Mucosa of stomach (tissue), 1 donor: ENCODE measurements at regions not wholly inside any gene's neighbourhood (a gene's known extent, or its start where the extent isn't known, plus 50 kb on each side); places are given as distances from the start of the nearest gene placed in this dataset.
"Not testable (repeated sequence)": the region's sequence is repeated elsewhere in the genome, so short reads cannot be mapped to it uniquely, and the experiment has no call there.

Experiments used
- H3K27me3 ChIP-seq: one replicate; pipeline ENCODE4 v1.7.0; 2013; ENCODE audit warnings: mild to moderate bottlenecking, low read length; ENCODE audit not compliant: control insufficient read depth, insufficient read depth
- H3K36me3 ChIP-seq: one replicate; pipeline ENCODE4 v1.7.0; 2013; ENCODE audit warnings: low read length; ENCODE audit not compliant: control insufficient read depth, insufficient read depth
- H3K4me1 ChIP-seq: one replicate; pipeline ENCODE4 v1.7.0; 2013; ENCODE audit warnings: mild to moderate bottlenecking, low read length; ENCODE audit not compliant: control insufficient read depth, insufficient read depth
- H3K4me3 ChIP-seq: one replicate; pipeline ENCODE4 v1.7.0; 2013; ENCODE audit warnings: low read length
- H3K9ac ChIP-seq: one replicate; pipeline ENCODE4 v1.7.0; 2013; ENCODE audit warnings: mild to moderate bottlenecking, low read length, moderate library complexity
- H3K9me3 ChIP-seq: one replicate; pipeline ENCODE4 v1.7.0; 2013; ENCODE audit warnings: mild to moderate bottlenecking, low read length, moderate library complexity; ENCODE audit not compliant: control insufficient read depth
- donor health status: Pancreatic carcinoma.

DNA sequence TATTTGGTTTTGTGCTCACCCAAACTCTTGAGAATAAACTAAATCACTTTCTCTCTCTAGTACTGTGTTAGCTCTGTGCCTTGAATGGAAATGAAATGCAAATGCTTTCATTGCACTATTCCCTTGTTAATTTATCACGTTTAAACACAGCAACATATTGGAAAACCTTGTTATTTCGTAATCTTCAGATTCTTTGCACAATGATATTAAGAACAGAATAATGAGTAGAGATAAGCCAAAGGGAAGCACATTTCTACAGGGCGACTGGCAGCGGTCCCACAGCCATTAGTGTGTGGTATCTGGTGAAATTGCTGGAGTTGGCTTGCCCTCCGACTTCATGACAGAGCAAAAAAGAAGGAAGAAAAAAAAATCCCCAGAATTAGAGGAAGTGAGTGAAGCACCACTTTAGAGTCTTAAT lies 166.1 kb upstream of the E2F7 start:
- peaks cover 17% of the 10 kb centered on the region for H3K4me1 ChIP-seq
- no peak overlapping the region for H3K4me3 ChIP-seq
- no peaks in the 10 kb centered on the region for H3K36me3 ChIP-seq
- H3K9ac ChIP-seq, result no peak overlapping the region
- H3K9me3 ChIP-seq, result no peaks in the 10 kb centered on the region
- no peaks in the 10 kb centered on the region for H3K27me3 ChIP-seq

DNA sequence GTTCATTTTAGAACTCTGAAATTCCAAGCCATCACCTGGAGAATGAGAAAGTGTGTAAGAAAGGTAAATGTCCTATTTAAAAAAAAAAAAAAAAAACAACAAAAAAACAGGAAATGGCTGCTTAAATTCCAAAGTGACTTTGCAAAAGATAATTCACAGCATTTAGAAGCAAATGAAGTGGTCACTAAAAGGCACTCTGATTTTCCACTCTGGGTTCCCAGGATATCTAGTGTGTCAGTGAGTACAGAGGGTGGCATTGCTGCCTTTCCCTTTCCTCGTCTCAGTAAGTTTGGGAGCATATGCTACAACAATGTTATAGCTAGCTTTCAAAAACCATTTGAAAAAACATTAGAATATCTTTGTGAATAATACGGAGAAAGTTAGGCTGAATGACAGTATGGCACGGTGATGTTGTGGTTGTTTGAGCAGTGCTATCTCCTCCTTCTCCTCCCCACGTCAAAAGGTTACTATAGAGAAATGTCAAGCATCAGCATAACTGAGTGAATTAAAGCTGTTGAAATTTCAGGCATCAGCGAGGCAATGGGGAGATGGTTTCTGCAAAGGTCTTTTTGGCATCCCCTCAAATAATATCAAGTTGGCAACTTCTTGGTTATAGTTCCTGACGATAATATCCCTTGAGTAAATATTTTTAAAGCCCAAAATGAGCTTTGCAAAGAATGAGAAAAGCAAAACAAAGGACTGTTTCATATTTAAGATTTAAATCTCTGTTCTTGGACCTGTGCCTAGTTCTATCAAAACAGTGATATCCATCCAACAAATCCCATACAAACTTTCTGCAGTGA lies 164.5 kb upstream of the E2F7 start:
- Histone ChIP-seq H3K36me3 (no peaks in the 10 kb centered on the region), H3K9ac (no peak overlapping the region), H3K4me1 (peaks cover 17% of the 10 kb centered on the region), H3K27me3 (no peaks in the 10 kb centered on the region), H3K4me3 (no peak overlapping the region), H3K9me3 (no peaks in the 10 kb centered on the region)

DNA sequence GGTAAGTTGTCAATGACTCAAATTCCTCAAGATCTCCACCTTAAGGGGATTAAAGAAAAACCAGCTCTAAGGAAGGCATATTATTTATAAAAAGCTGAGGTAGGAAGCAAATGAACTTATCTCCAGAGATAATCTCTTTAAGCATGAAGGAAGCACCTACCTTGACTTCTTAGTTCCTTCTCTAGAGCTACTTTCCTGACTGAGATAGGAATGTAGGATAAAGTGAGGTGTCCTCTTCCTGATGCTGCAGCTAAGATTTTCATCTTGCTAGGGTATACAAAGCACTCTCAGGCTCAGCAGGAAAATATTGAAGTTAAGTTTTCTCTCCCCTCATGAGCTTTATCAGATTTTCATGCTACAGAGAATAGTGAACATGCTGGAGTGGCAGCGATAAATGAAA lies 163.0 kb upstream of the E2F7 start:
- no peaks in the 10 kb centered on the region for H3K36me3 ChIP-seq
- H3K9me3 ChIP-seq, result no peaks in the 10 kb centered on the region
- H3K9ac ChIP-seq, result no peak overlapping the region
- H3K4me1 ChIP-seq, result peaks cover 17% of the 10 kb centered on the region
- no peaks in the 10 kb centered on the region for H3K27me3 ChIP-seq
- no peak overlapping the region for H3K4me3 ChIP-seq

DNA sequence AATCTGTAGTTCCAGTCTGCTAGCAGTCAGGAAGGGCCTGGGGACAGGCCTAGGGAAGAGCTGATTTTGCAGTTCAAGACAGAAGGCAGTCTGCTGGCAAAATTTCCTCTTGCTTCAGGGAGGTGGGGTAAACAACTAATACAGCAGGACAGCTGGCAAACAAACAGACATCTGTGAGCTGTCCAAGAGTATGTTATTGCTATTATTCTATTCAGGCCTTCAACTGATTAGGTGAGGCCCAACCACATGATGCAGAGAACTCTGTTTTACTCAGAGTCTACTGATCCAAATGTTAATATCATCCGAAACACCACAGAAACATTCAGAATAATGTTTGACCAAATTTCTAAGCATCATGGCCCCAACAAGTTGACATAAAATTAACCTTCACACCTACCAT lies 161.0 kb upstream of the E2F7 start:
- peaks cover 21% of the 10 kb centered on the region for H3K4me1 ChIP-seq
- no peaks in the 10 kb centered on the region for H3K36me3 ChIP-seq
- no peaks in the 10 kb centered on the region for H3K27me3 ChIP-seq
- H3K9ac ChIP-seq, result no peak overlapping the region
- no peak overlapping the region for H3K4me3 ChIP-seq
- no peaks in the 10 kb centered on the region for H3K9me3 ChIP-seq

DNA sequence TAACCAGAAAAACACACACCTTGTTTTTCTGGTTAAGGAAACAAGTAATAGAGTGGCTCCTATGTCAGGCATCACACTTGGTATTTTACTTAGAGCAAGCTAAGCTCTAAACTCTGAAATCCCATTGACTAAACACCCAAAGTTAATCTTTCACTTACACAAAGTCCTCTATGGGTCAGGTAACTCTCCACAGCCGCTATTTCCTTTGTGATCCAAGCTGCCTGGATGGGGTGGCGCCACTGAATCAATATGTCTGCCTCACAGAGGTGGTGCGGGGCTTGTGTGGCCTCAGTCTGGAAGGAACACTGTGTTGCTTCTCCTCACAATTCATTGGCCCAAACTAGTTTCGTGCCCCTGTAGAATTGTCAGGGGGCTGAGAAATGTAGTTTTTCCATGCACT lies 160.0 kb upstream of the E2F7 start:
- Histone ChIP-seq H3K36me3 (no peaks in the 10 kb centered on the region), H3K27me3 (no peaks in the 10 kb centered on the region), H3K9ac (no peak overlapping the region), H3K9me3 (no peaks in the 10 kb centered on the region), H3K4me1 (peaks cover 16% of the 10 kb centered on the region), H3K4me3 (no peak overlapping the region)

DNA sequence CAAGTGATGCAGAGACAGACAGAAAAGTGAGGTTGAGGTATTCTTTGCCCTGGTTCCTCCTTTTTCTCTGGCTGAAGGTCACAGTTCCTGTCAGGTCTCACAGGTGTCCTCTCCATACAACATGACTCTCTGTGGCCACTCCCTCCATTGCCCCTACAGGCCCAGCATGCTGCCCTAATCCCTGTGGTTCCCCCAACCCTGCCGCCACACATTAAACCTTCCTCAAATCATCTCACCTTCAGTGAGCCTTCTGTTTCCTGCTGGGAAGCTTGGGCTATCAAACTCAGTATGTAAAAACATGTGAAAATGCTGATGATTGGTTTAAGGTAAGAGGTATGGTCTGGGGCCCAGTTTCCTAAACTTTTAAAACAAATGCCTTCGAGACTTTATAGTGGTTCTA lies 159.0 kb upstream of the E2F7 start:
- H3K9me3 ChIP-seq, result no peaks in the 10 kb centered on the region
- peaks cover 11% of the 10 kb centered on the region for H3K4me1 ChIP-seq
- no peak overlapping the region for H3K4me3 ChIP-seq
- H3K9ac ChIP-seq, result no peak overlapping the region
- H3K27me3 ChIP-seq, result no peaks in the 10 kb centered on the region
- no peaks in the 10 kb centered on the region for H3K36me3 ChIP-seq

DNA sequence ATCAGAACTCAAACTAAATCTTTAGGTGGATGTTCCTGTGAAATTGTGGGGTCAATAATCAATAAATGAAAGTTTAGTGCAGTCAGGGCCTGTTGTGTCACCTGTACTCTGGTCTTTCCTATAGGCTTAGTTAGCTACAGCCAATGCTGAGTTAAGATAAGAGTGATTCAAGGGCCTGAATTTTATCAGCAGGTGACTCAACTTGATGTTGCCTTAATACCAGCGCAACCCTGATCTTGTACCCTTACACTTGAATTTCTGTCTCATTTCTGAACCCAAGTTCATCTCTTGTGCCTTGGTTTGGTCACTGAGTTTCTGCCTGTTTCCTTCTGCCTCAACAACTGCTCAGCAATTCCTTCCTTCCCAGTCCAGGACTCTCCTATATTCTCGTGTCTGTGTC lies 157.0 kb upstream of the E2F7 start:
- H3K9ac ChIP-seq, result no peak overlapping the region
- no peaks in the 10 kb centered on the region for H3K9me3 ChIP-seq
- H3K4me1 ChIP-seq, result peaks cover 11% of the 10 kb centered on the region
- H3K27me3 ChIP-seq, result no peaks in the 10 kb centered on the region
- no peak overlapping the region for H3K4me3 ChIP-seq
- no peaks in the 10 kb centered on the region for H3K36me3 ChIP-seq

DNA sequence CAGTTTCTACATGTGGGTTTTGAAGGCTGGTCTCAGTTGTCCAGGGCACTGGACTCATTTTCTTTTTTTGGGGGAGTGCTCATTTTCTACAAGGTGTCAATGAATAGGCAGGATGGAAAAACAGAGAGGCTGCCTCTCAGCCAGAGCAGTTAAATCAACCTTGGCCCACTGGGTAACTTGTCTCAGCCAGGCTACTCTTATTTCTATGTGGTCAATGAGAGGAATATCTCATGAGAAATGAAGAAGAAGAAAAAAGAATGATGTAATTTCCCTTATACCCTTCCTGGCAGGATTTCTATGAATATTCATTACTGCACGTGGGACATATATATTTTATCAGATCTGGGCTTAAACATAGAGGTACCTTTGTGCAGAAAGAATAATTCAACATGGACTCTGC lies 155.2 kb upstream of the E2F7 start:
- no peak overlapping the region for H3K4me3 ChIP-seq
- no peaks in the 10 kb centered on the region for H3K9me3 ChIP-seq
- no peak overlapping the region for H3K9ac ChIP-seq
- peaks cover 11% of the 10 kb centered on the region for H3K4me1 ChIP-seq
- H3K36me3 ChIP-seq, result no peaks in the 10 kb centered on the region
- H3K27me3 ChIP-seq, result no peaks in the 10 kb centered on the region

DNA sequence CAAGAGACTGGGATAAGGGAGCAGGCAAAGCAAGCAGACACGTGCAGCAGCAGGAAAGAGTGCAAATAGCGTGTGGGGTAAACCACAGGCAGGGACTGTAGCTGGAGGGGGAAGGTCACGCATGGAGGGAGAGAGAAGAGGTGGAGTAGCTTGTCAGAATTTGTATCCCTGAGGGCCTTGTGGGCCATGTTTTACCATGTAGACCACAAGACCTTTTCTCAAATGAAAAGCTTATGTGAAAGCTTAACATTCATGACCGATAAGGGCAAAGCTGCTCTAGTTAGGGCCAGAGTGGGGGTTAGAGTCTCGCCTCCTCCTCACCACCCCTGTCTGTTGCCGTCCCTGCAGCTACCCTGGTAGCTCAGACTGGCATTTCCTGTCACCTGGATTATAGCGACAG lies 152.9 kb upstream of the E2F7 start:
- H3K4me1 ChIP-seq, result peaks cover 16% of the 10 kb centered on the region
- H3K4me3 ChIP-seq, result no peak overlapping the region
- H3K9me3 ChIP-seq, result no peaks in the 10 kb centered on the region
- H3K27me3 ChIP-seq, result no peaks in the 10 kb centered on the region
- H3K9ac ChIP-seq, result no peak overlapping the region
- no peaks in the 10 kb centered on the region for H3K36me3 ChIP-seq

DNA sequence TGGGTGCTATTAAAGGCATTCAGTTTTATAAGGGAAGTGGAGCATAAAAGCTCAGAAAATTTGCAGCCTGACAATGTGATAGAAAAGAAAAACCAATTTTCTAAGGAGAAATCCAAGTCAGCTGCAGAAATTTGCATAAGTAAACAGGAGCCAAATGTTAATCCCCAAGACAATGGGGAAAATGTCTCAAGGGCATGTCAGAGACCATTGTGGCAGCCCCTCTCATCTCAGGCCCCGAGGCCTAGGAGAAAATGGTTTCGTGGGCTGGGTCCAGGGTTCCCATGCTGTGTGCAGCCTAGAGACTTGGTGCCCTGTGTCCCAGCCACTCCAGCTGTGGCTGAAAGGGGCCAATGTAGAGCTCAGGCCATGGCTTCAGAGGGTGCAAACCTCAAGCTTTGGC lies 150.8 kb upstream of the E2F7 start:
- H3K9me3 ChIP-seq, H3K9ac ChIP-seq, H3K36me3 ChIP-seq, H3K4me3 ChIP-seq, H3K4me1 ChIP-seq, H3K27me3 ChIP-seq: not testable (repeated sequence)

DNA sequence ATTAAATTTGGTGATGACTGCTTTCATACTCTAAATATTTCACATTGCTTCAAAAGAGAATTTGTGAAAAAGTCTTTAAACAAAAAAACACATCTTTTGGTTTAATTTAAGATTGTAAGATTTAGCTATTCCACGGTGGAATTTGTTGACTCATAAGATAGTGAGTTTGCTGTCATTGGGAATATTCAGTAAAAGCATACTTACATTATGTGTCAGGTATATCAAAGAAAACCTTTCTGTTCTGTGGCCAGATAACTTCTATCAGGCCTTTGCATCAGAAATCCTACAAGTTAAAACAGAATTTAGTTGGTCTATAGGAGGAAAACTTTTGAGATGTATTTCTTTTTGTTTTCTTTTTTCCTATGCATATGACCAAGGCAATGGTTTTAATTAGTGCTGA lies 148.8 kb upstream of the E2F7 start:
- no peak overlapping the region for H3K9ac ChIP-seq
- H3K9me3 ChIP-seq, result no peaks in the 10 kb centered on the region
- H3K4me3 ChIP-seq, result no peak overlapping the region
- H3K4me1 ChIP-seq, result peaks cover 8% of the 10 kb centered on the region
- H3K27me3 ChIP-seq, result no peaks in the 10 kb centered on the region
- H3K36me3 ChIP-seq, result no peaks in the 10 kb centered on the region

DNA sequence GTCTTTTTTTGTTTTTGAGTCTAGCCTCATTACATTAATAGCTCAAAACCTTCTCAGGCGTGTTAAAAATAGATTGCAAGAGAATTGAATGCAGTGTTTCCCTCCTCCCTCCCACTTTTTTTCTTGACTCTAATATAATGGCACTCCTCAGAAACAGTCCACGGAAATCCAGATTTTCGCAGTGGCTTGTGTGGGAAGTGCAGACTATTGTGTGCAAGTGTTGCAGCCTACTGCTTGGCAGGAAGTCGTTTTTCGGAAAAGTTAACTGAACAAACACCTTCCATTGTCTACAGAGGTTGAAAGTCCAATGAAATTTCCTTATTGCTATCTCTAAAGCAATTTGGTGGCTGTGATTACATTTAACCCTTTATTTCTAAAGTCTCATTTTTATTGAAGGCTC lies 147.9 kb upstream of the E2F7 start:
- Histone ChIP-seq H3K27me3 (no peaks in the 10 kb centered on the region), H3K9ac (no peak overlapping the region), H3K9me3 (no peaks in the 10 kb centered on the region), H3K4me1 (peaks cover 8% of the 10 kb centered on the region), H3K4me3 (no peak overlapping the region), H3K36me3 (no peaks in the 10 kb centered on the region)

DNA sequence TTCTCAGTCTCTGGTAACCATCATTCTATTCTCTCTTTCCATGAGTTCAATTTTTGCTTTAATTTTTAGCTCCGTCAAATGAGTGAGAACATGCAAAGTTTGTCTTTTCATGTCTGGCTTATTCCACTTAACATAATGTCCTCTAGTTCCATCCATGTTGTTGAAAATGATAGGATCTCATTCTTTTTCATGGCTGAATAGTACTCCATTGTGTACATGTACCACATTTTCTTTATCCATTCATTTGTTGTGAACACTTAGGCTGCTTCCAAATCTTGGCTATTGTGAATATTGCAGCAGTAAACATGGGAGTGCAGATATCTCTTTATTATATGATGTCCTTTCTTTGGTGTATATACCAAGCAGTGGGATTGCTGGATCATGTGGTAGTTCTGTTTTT lies 145.4 kb upstream of the E2F7 start:
- Histone ChIP-seq H3K36me3 (no peaks in the 10 kb centered on the region), H3K27me3 (no peaks in the 10 kb centered on the region), H3K9me3 (no peaks in the 10 kb centered on the region), H3K4me1 (peaks cover 8% of the 10 kb centered on the region), H3K4me3 (no peak overlapping the region), H3K9ac (no peak overlapping the region)
